T-helper 9 cell (primary cell): ENCODE measurements at regions not wholly inside any gene's neighbourhood (a gene's known extent, or its start where the extent isn't known, plus 50 kb on each side); places are given as distances from the start of the nearest gene placed in this dataset.
"Not testable (repeated sequence)": the region's sequence is repeated elsewhere in the genome, so short reads cannot be mapped to it uniquely, and the experiment has no call there.

Source experiments
- DNase-seq: peaks from one replicate; pipeline ENCODE4 v3.0.0-alpha.2; 2020

DNA sequence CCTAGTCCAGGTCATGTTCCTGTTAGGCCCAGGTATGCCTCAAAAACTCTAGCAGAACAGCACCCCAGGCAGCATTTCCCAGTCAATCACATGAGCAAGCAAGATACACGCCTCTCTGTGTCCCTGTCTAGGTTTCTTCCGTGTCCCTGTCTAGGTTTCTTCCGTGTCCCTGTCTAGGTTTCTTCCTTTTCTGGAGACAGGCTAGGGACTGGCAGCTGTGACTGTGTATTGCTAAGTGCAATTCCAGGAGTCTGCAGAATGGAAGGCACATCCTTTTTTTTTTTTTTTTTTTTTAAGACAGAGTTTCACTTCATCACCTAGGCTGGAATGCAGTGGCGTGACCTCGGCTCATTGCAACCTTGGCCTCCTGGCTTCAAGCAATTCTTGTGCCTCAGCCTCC is 77.6 kb downstream of the SETD4 start:
- DNase-seq: no peak

DNA sequence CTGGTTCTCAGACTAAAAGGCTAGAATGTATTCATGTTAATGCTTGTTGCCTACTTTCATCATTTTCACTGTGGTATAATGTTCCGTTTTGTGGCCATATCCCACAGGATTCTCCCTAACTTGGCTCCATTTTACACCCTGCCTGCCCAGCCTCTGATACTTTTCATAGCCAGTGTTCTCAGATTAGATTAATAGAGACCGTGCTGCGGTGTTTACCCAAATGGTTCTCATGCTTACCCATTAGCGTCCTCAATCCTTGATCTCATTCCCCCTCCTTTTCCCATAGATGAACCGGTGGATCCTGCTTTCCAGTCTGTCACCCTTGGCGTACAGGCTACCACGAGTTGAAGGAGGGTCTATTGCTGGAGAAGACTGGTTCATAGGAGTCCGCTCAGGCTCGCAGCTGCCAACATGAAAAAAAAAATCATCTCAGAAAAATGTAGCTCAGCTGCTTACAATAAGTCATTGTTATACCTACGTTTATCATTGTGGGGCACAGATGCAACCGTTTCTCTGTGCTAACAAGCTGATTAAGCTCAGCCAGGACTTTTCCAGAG is 78.7 kb downstream of the SETD4 start:
- no peak for DNase-seq

DNA sequence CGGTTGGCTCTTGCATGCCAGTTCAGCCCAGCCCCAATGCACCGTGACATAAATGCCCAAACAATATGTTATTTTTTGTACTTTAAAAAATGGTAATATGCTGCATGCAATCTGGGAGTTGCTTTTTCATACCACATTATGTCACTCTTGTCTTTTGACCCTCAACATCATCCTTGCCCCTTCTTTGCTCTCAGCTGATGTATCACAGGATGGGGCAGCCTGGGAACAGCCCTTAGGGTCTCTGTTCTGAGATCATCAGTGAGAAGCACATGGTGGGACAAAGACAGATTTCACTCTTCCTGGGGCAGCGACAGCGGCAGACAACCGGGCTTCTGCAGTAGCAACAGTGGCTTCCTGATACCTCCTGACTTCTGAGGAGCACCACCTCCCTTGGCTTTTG is 79.5 kb downstream of the SETD4 start:
- no peak for DNase-seq

DNA sequence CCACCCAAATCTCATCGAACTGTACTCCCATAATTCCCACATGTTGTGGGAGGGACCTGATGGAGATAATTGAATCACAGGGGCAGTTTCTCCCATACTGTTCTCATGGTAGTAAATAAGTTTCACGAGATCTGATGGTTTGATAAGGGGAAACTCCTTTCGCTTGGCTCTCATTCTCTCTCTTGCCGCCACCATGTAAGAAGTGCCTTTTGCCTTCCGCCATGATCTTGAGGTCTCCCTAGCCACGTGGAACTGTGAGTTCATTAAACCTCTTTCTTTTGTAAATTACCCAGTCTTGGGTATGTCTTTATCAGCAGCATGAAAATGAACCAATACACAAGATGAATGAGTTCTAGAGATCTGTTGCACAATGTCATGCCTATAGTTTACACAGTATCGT is 82.5 kb downstream of the SETD4 start:
- DNase-seq: not testable (repeated sequence)

DNA sequence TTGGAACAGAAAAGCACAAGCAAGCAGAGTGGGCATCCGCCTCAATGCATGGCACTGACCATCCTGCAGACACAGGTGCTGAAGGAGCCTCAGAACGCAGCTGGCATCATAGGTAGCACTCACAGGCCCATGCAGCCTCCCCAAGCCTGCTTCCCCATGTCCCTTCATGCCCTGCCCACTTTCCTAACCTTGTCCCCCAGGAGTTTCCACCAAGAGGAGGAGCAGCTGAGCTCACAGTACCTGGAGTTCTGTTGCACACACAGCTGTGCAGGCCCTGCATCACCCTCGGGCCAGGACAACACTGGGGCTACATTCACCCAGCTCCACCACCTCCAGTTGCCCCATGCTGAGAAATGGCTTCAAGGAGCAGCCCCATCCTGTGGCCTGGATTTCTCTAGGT is 83.4 kb downstream of the SETD4 start:
- no peak for DNase-seq

DNA sequence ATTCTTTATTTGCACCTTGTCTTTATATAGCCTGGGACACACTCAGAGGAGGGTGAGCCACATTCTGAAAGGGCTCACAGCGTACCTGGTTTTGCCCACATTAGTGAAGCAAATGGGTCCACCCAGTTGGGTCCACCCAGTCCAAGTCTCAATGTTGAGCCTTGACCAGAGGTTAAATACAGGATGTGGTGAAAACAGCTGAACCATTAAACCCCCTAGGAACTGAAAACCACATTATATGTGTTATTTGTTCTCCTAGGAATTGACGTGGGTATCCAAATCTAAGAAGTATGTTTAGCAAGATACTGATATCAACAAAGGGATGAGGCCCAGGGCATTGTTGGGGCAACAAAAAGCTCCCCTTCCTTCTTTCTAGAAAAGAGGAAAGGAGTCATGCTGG is 83.8 kb downstream of the SETD4 start:
- no peak for DNase-seq

DNA sequence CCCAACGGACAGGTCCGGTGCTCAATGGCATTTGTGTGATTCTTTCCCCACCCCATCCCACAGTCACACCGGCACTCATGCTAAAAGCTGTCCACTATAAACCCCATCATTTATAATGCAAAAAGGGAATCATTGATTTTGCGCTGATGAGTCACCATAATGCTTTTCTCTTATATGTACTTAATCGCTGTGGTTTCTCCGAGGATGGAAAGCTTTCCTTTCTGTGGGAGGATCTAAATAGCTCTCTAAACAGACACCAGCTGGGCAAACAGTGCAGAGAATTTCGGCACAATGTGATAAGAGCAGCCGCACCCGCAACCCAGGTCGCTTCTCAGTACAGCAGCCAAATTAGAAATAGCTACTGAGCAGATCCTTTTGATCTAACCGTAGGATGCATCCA is 85.6 kb downstream of the SETD4 start:
- DNase-seq: no peak

DNA sequence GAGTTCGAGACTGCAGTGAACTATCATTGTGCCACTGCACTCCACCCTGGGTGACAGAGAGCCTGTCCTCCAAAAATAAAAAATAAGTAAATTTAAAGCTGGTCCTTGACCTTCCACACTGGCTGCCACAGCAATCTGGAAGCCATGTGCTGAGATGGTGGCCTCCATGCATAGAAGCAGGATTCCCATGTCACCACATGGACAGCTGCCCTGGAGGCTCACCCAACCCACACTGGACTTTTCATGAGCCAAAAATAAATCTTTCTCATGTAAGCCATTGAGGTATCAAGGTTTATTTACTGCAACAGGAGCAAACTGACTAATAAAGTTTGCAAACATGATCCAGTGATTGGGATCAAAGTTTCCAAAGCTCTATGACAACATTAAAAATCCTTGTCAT is 88.5 kb downstream of the SETD4 start:
- no peak for DNase-seq

DNA sequence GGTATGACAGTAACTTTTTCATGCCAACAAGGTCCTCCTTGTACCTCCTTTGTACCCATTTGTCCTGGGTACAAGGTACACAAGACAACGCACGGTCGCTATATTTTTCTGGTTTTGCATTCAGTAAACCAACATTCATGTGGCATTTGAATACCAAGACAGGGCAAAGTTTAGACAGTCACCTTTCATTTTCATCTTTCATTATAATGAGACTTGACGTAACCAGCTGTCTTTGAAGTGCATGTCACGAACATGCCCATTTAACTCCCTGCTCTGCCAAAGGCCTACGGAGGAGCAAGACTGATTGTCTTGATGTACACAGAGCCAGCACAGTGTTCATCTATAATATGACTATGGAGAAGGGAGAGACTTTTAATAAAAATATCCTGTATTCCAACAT is 91.0 kb downstream of the SETD4 start:
- no peak for DNase-seq

DNA sequence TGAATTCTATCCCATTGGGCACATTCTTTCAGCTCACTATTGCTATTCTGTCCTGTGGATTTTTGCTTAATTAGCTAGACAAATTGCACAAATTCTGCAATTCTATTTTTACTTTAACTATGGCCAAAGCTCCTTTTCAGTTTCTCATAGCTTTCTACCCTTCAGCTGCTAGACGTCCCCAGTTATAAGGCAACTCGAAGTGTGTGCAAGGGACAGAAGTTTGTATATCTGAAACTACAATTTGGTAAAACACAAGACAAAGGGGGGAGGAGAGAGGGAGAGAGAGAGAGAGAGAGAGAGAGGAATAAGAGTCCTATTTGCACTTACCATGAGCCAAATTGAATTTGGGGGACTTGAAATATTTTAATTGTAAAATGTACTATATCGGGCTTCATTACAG is 91.8 kb downstream of the SETD4 start:
- no peak for DNase-seq

DNA sequence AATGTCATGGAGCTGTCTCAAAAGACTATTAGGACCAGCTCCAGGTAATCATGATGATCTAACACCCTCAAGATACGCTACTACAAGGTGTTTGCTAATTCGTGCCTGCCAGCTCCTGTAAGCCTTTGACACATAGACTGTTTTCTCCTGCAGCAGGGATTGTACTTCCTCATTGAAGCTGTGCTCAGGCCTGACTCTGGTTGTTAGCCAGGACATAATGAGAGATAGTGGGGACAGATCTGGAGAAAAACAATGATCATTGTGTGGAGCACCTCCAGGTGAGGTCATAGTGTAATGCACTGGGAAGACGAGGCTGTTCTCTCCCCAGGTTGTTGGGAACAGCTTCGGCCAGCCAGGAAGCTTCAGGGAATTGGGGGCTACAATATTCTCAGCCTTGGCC is 94.6 kb downstream of the SETD4 start:
- no peak for DNase-seq

DNA sequence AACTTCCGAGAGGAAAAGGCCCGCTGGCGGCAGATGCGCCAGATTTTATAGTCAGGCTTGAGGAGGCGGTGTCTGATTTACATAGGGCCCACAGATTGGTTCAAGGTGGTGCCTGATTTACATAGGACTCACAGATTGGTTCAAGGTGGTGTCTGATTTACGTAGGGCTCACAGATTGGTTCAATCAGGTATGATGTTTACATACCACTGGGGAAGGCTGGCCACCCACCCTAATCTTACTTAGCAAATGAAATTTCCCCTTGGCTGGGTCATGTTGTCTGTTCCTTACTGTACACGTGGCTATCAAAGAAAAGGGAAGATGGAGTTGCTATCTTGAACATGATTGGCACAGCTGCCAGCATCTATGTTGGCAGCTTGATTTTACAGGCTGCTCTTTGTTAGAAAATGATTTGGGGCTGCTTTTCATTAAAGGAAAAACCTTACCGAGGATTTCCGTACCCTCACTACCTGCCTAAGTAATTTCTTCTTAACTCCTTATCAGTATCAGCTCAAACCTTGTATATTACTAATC is 96.3 kb downstream of the SETD4 start:
- DNase-seq: no peak

DNA sequence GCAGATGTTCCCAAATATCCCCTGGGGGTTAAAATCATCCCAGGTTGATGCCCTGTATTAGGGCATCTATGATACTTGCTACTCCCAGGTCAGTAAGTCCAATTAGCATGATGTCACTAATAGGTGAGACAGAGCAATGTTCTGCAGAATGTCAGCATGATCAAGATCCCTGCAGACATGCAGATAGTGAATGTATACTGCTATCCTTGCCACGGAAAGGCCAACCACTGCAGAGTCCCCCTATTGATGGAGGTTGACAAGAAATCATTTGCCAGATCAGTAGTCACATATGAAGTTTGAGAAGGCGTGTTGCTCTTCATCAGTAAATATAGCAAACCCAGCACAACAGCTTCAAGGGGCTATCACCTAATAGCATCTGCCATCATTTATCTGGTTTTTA is 97.4 kb downstream of the SETD4 start:
- DNase-seq: no peak

DNA sequence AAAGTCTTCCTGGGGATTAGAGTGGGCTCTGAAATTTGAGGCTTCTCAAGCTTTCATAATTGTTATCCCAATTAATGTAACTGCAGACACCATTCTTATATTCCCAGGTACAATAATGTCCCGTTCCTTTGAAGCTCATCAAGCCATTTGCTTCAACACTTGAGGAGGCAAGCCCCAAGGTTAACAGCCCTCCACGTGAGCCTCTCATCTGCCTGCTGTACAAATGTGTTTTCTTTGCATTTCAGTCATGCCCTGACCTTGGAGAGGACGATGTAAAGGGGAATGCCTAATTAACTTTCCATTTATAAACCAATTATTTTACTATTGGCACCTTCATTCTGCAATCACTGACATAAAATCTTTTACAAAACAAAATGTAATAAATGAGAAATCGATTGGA is 106.3 kb downstream of the SETD4 start:
- no peak for DNase-seq

DNA sequence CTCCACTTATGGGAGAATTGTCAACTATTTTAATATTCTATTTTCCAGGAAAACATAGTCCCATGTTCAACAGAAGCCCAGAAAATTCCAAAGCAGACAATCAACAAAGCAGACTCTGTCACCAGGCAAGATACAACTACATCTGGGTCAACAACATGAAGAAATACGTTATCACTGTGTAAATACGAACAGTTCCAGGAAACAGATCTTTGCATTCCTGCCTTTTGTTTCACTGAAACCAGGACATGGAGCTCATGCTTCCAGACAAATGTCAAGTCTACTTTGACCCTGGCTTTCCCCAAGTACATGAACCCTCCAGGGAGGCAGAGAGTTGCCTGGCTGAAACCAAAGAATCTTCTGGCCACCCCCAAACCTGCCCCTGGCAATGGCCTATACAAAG is 106.7 kb downstream of the SETD4 start:
- DNase-seq: no peak

DNA sequence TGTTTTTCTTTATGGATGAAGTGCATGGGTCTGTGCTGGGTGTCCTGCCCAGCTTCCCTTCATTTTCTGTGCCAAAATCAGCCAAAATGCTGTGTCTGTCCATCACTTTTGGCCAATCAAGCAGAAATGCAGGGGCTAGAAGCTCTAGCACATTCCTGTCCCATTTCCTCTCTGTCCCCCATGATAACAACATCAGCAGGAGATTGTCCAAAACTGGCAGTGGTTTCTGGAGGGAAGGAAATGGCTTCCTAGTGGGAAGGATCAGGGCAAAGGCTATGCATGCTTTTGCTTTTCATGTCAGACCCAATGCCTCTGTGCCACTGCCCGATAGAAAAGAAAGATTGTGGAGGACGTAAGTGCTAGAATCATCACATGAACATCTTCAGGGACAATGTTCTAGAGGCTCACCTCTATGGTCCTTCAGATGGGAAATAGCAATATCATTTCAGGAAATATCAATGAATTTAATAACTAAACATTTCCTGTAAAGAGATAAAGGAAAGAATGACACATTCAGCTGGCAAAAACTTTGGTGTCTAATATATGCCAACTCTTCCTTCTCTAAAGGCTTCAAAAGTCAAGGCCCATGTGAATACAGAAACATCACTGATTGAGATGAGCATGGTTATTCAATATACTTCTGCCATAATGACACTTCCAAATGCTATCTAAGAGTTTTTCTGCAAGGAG is 107.5 kb downstream of the SETD4 start:
- no peak for DNase-seq

DNA sequence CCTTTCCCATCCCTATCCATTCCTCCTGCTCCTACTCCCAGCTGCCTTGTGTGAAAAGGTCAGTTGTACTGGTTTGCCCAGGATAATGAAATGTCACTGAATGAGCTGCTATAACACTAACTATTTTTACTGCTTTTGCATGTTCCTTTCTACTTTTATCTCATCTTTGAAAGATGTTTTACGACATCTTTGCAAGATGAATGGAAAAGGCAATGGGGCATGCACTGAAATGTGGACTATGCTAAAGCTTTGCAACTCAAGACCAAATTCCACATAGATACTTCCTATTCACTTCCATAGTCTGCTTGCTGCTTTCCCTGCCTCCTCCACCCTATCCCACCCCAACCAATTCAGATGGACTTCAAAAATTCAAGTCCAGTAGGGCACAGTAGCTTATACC is 111.3 kb downstream of the SETD4 start:
- no peak for DNase-seq

DNA sequence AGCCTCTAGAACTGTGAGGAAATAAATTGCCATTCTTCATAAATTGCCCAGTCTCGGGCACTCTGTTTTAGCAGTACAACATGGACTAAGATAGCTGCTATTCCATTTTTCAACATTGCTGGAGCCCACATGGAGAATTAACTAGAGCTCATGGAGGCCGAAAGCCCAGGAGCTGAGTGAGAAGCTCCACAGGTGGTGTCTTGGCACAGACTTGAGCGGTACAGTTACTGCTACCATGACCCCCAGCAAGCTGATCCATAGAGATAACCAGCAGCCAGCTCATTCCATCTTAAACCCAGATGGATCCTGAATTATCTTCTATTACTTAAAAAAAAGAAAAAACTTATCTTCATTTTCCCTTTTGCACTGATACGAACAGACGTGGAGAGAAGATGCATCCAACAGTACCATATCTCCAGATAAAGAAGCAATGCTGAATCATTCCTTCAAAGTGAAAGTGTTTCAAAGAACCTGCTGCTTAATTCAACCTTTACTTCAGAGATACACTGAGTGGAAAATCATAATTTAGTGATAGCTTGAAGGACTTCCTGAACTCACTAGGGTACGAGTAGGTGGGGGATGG is 115.1 kb downstream of the SETD4 start:
- DNase-seq: no peak

DNA sequence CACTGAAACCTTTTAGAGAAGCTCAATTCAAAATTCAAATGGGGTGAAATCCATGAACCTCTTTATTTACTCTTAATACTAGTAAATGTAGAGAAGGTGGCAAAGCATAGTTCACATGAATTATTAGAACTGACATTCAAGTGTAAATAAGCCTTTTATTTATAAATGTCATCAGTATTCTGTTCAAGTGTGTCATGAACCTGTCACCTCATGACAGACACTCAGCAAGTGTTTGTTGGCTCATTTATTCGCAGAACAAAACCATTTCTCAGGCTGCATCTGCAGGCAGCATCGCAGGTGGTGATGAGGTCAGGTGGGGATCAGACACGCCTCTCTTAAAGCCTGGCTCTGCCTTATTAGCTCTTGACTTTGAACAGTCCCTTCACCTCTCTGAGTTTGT is 116.6 kb downstream of the SETD4 start:
- no peak for DNase-seq

DNA sequence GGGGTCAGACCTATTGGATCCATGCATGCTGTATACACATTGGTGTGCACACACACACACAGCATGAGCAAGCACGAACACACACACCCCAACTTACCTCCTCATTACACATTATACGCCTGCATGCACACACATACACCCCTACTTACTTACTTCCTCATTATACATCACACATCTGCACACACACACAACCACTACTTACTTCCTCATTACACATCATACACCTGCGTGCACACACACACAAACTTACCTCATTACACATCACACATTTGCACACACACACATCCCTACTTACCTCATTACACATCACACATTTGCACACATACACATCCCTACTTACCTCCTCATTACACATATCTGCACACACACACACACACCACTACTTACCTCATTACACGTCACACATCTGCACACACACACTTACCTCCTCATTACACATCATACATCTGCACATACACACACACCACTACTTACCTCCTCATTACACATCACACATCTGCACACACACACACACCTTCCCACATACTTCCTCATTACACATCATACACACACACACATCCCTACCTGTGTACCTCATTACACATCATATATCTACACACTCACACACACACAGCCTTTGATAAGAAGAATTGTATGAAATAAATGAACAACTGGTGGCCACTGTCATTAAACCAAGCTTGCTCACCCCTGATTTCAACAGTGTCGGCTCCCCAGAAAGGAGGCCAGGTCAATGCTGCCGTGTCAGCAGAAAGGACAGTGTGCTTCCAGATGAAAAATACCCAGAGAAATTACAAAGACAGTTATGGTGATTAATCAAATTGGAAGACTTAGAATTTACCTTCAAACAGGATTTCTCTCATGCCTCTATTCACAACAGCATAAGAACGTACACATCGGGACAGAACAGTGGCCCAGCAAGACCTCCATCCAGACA is 117.8 kb downstream of the SETD4 start:
- DNase-seq: no peak

DNA sequence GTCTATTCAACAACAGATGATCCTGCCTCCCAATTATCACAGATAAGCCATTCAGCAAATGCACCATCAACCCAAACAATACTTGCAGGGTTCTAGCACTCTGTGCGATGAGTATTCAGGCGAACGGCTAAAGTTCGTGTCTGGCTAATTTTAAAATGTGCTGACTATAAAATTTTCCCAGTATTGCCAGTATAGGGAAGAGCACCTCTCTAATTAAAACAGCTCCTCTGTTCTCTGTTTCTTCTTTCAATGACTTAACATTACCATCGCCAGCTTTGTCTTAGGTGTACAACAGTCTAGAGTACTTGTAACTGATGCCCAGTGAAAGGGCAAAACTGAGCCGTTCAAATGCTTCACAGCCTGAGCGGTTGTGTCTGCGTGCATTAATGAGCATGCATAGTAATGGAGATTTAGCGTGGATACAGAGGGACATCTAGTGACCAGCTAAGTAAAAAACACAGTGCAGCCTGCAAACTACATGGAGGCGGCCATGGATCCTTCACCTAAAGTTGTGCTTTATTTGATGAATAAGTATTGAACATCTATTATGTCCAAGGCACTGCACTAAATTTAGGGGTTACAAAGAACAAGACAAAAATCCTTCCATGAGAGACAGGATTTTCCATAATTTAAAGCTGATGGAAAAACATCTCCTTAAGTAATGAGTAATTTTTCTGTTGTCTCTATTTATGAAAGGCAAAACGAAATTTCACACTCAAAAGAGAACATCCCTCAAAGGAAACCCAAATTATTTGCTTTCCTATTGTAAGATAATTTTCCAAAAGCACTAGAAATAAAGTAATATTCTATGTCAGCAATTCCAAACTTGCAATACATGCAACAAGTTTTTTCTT is 120.0 kb downstream of the SETD4 start:
- DNase-seq: no peak

DNA sequence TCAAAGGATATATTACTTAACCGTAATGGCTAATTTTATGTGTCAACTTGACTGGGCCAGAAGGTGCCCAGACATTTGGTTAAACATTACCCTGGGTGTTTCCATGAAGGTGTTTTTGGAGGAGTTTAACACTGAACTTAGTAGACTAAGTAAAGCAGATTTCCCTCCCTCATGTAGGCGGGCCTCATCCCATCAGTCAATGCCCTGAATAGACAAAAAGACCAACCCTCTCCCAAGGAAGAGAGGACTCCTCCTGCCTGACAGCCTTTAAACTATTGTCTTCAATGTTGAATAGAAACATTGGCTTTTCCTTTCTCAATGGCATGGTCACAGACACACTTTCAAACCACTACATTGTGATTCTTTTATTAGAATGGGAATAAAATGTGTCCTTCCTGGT is 121.9 kb downstream of the SETD4 start:
- DNase-seq: no peak

DNA sequence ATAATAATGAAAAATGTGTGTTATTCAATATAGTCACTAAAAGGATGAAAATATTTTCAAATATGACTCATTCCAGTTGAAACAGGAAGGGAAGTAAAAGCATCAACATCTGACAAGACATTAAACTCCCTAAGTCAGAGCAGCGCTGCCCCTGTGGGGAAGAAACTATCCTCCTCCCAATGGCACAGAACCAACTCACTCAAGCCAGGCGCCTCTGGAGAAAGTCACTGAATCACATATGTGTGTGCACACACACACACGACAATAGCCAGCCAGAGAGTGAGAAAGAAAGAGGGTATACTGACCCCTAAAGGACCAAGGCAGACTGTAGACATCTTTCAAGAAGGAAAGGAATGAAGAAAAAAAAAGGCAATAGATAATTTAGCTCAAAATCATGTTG is 126.9 kb downstream of the SETD4 start:
- no peak for DNase-seq
